ENCODE measurements at regions not wholly inside any gene's neighbourhood (a gene's known extent, or its start where the extent isn't known, plus 50 kb on each side); places are given as distances from the start of the nearest gene placed in this dataset.
"Not testable (repeated sequence)": the region's sequence is repeated elsewhere in the genome, so short reads cannot be mapped to it uniquely, and the experiment has no call there.

DNA sequence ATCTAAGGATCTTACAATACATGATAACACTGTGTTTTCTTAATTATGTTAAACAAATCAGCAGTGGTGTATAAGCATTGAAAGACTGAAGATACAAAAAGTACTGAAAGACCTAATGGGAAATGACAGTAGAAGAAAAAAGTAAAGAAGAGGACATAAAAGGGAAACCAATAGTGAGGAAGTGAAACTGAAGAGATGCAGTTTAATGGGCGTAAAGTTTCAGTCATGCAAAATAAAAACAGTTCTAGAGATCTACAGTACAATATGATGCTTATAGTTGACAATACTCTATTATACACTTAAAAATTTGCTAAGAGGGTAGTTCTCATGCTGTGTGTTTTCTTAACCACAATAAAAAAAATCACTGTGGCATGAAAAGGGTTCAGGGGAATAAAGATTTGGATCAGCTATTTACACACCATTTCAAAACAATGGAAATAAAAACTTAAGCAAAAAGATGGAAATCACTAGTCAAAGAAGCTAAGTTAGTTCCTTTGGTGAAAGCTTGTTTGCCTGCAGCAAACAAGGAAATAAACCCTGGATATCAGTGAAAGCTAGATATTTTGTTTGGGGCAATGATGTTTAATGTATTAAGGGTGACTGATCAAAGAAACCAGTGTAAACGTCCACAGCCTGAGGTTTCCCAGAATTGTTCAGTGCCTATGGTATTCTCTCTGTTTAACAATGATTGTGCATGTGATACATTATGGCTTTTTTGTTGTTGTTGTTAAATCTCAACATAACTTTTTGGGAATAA is 1160.8 kb upstream of the ADGRL2 start:
- no peak for ATAC-seq
- no peak for DNase-seq

- DNase-seq (no peak), ATAC-seq (no peak)
Observed at GRCh38 chr1:80633947-80634706, 1166.6 kb upstream of the ADGRL2 start.

GRCh38 chr1:80632284-80632683 is 1168.5 kb upstream of the ADGRL2 start:
- DNase-seq, result no peak
- ATAC-seq, result no peak

- ATAC-seq (no peak), DNase-seq (no peak)
Observed at GRCh38 chr1:80629304-80629837, 1171.4 kb upstream of the ADGRL2 start.

DNA sequence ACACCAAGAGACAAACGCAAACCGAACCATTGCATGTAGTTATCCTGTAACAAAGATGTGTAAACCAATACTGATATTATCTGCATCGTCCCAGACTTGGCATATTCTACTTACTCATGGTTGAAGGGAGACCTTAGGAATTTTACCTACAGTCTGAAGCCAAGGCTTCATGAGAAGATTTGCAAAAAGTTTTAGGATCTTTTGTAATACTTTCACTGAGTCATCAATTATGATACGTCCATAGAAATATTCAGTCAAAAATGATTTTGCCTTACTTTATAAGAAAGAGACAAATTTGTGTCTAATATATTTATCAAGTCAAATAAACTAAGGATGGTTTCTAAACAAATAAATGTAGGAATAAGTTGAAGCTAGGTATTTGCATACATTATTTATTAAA is 1176.1 kb upstream of the ADGRL2 start:
- ATAC-seq, result no peak
- no peak for DNase-seq

- DNase-seq, result no peak
- no peak for ATAC-seq
Observed at GRCh38 chr1:80607064-80607463, 1193.7 kb upstream of the ADGRL2 start.

- ATAC-seq, result no peak
- DNase-seq, result no peak
Observed at GRCh38 chr1:80594013-80594412, 1206.7 kb upstream of the ADGRL2 start.

DNA sequence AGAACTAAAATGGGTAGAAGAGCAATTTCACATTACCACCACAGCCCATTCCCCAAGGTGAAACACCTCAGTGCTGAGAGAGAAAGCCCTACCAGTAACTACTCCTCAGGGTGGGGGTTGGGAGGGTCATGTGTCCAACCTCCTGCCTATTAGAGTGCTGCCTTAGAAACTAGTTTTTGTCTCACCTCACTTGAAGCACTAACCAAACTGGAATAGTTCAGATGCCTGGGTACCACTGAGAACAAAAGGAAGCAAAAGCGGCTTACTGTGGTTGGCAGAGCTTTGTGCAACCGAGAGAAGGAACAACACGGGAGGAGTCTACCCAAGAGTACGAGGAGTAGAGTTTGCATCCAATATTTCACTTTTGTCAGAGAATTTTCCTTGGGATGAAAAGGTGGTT is 1207.5 kb upstream of the ADGRL2 start:
- ATAC-seq, result no peak
- DNase-seq, result no peak

GRCh38 chr1:80582980-80583379 is 1217.8 kb upstream of the ADGRL2 start:
- no peak for DNase-seq
- no peak for ATAC-seq

GRCh38 chr1:80579055-80579454 is 1221.7 kb upstream of the ADGRL2 start:
- no peak for DNase-seq
- no peak for ATAC-seq

DNA sequence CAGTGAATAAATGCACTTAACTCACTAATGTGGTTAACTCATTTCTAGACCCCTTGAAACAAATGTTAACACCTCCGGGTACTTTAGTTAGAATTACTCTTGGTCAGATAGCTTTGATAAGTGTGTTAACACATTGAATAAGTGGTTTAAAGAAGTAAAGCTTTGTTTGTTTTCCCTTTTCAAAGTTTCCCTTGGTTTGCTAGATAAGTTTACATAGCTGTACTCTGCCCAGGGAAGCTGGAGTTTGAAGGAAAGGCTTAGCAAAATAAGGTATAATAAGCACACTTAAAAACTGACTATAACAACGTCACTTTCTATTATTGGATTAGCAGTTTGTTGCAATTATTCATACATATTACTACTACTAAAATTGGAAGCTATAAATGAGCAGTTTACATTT is 1233.9 kb upstream of the ADGRL2 start:
- no peak for ATAC-seq

GRCh38 chr1:80566123-80566522 is 1234.6 kb upstream of the ADGRL2 start:
- DNase-seq (no peak), ATAC-seq (no peak)

More for the DNA sequence above, 1233.9 kb upstream of the ADGRL2 start:
- no peak for DNase-seq

GRCh38 chr1:80565406-80565805 is 1235.3 kb upstream of the ADGRL2 start:
- no peak for DNase-seq

DNA sequence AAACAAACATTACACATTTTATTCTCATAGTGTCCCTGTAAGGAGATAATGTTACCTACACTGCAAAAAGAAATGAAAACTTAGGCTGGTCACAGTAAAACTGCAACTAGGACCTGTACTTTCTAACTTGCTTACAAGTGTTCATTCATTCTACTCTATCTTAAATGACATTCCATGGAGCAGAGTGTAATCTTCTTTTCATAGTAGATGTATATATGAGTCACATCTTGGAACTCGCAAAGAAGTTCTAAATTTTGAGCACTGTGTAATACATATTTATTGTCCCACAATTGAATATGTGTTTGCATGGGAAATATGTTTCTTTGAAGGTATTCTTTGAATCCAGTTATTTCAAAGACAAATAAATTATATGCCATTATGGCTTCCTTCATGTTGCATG is 1258.5 kb upstream of the ADGRL2 start:
- DNase-seq (no peak), ATAC-seq (no peak)

More at GRCh38 chr1:80565406-80565805, 1235.3 kb upstream of the ADGRL2 start:
- no peak for ATAC-seq

GRCh38 chr1:80540596-80540995 is 1260.1 kb upstream of the ADGRL2 start:
- DNase-seq, result no peak

DNA sequence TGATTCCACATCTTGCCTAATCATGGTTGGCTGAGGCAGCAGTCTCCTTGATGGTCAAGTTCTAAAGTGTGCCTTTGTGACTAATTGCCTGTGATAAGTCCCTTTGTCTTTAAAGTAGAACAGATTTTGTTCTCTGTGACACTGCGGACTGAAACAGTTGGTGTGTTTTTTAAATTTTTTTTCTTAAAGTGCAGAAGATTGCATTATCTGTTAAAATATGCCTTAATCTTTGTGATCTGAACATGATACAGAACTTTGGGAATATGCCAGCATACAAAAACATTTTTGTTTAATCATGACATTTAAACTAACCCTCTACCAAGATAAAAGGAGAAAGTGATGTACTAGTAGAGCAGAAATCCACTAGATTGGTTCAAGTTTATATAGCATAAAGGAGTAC is 1260.6 kb upstream of the ADGRL2 start:
- ATAC-seq, result no peak
- no peak for DNase-seq

More at GRCh38 chr1:80540596-80540995, 1260.1 kb upstream of the ADGRL2 start:
- ATAC-seq, result no peak

- not testable (repeated sequence) for ATAC-seq, DNase-seq
Observed at GRCh38 chr1:80539298-80539697, 1261.4 kb upstream of the ADGRL2 start.

DNA sequence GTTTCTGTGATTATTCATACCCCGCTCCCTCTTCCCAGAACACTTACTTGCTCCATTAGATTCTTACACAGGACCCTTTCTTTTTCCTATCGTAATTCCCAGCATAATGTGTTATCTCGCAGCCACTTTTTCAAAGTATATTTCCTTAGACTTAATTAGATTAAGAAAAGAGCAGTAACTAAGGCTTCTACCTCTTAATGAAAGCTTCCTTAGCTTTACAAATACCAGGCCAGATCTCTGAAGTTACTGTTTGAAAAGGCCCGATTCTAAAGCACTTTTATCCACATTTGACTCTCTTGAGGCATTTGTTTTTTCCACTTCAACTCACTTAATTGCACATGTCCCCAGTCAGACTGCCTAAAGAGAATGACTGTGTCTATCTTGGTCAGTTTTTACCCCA is 1264.3 kb upstream of the ADGRL2 start:
- DNase-seq, result no peak
- ATAC-seq, result no peak

- ATAC-seq (no peak), DNase-seq (no peak)
Observed at GRCh38 chr1:80535466-80535865, 1265.3 kb upstream of the ADGRL2 start.

DNA sequence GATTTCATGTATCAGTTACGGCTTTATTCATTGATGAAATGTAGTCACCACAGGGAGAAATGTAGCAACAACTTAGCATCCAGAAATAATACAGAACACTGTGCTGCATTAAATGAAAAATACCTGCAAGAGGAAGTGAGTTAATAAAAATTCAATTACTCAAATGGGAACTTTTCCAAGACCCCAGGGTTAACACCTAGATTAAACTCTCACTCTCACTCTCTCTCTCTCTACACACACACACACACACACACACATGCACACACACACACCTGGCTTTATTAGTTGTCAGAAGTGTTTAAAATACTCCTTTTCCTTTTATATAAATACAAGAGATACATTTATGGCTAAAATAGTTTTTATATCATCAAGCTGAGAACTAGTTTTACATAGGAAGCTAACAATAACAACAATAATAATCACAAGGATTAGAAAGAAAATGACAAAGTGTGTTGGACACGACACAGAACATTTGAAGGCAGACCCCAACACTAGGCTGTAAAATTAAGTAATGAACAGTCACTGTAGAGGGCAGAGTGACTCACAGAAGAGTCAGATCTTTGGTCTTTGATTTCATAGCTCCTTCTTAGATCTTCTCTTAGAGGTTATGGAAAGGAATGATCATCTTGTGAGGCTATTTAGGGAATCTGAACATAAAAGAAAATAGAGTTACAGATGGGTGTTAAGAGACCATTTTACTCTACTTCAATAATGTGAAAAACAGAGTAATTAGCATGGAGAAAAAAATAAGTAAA is 1266.0 kb upstream of the ADGRL2 start:
- no peak for ATAC-seq
- no peak for DNase-seq

DNA sequence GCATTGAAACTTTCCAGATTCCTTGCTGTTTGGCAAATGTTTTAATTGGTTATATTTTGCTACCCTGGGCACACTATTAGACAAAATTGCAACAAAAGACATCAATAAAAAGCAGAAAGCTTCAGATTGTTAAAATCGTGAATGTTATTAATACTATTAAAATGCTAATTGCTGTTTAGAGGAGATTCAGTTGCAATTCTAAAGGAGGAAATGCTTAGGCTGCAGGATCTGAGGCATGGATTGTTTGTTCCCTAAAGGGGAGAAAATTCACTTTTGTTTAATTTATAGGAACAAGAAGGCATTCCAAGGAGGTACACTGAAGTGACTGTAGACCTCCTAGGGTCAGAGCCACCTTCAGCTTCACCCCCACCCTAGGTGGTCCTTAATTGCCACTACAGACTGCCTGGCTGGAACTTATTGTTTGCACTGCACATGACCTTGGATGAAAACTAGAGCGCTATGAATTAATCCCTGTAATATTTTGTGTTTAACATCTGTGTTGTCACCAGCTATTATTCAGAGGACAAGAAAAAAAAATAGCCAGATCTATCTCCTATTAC is 1266.9 kb upstream of the ADGRL2 start:
- no peak for ATAC-seq

GRCh38 chr1:80533093-80533492 is 1267.6 kb upstream of the ADGRL2 start:
- ATAC-seq (no peak), DNase-seq (no peak)

More for the DNA sequence above, 1266.9 kb upstream of the ADGRL2 start:
- no peak for DNase-seq

All from stimulated activated naive CD8-positive, alpha-beta T cell treated with anti-CD3 and anti-CD28 coated beads, Interleukin-15, Interleukin-2, amounts not matched to agents 100 U/mL and 50 U/mL, for 24 hours (primary cell).